HEK293 (cell line): ENCODE measurements at regions not wholly inside any gene's neighbourhood (a gene's known extent, or its start where the extent isn't known, plus 50 kb on each side); places are given as distances from the start of the nearest gene placed in this dataset.

ENCODE experiments used
- CTCF ChIA-PET: fragments of 350-600 bp; formaldehyde crosslinking; extraction: SDS; loops from one replicate; lab custom pipeline; 2021; ENCODE audit warnings: antibody characterized with exemption; lab: Yijun Ruan, JAX
- POLR2A ChIA-PET: fragments of 300-600 bp; formaldehyde crosslinking; extraction: SDS; loops from one replicate; lab custom pipeline; 2020; ENCODE audit warnings: antibody characterized with exemption, inconsistent platforms; lab: Yijun Ruan, JAX
- H3K27ac ChIP-seq: fragments of 200-500 bp; sonication (Bioruptor generic); 2 replicates; pipeline ENCODE4 v1.5.1; 2014; ENCODE audit warnings: low read depth, low read length, control low read depth, inconsistent platforms; ENCODE audit errors: extremely low read depth
- H3K36me3 ChIP-seq, 2 experiments: fragments of 200-500 bp in 1 of 2; sonication (Bioruptor generic) in 1 of 2; 1 replicate in 1 of 2; 2 replicates in 1 of 2; pipeline ENCODE4 v1.5.1; 2014 to 2017; ENCODE audit warnings: inconsistent platforms in 2 of 2, low read length in 2 of 2; ENCODE audit not compliant: control insufficient read depth in 2 of 2, insufficient read depth in 1 of 2
- H3K4me1 ChIP-seq: fragments of 200-500 bp; sonication (Bioruptor generic); 2 replicates; pipeline ENCODE4 v1.5.1; 2014; ENCODE audit warnings: mild to moderate bottlenecking, low read length, inconsistent platforms; ENCODE audit not compliant: control insufficient read depth, insufficient read depth
- H3K4me3 ChIP-seq: 2 replicates; pipeline ENCODE4 v1.5.1; 2011; ENCODE audit warnings: low read depth, mild to moderate bottlenecking, control low read depth, low read length, moderate library complexity
- H3K9me3 ChIP-seq: fragments of 200-500 bp; sonication (Bioruptor generic); 2 replicates; pipeline ENCODE4 v1.5.1; 2014; ENCODE audit warnings: low read depth, low read length, inconsistent platforms; ENCODE audit not compliant: control insufficient read depth, insufficient read depth
- MEIS1 ChIP-seq: sonication (generic); formaldehyde crosslinking; IDR thresholded peaks from 2 replicates; pipeline ENCODE4 v1.8.1; 2022; ENCODE audit warnings: missing genetic modification reagents, mild to moderate bottlenecking, borderline replicate concordance
- MZF1 ChIP-seq: fragments of 450-650 bp; formaldehyde crosslinking; IDR thresholded peaks from 2 replicates; pipeline ENCODE4 v1.5.1; 2017; ENCODE audit warnings: missing biosample characterization, missing genetic modification characterization, borderline replicate concordance
- PRDM2 ChIP-seq: fragments of 450-650 bp; formaldehyde crosslinking; IDR thresholded peaks from 2 replicates; pipeline ENCODE4 v1.5.1; 2016; ENCODE audit warnings: missing biosample characterization, missing genetic modification characterization, borderline replicate concordance
- PRDM4 ChIP-seq: fragments of 450-650 bp; formaldehyde crosslinking; IDR thresholded peaks from 2 replicates; pipeline ENCODE4 v1.5.1; 2017; ENCODE audit warnings: missing biosample characterization, missing genetic modification characterization
- REPIN1 ChIP-seq: fragments of 450-650 bp; formaldehyde crosslinking; IDR thresholded peaks from 2 replicates; pipeline ENCODE4 v1.5.1; 2017; ENCODE audit warnings: missing biosample characterization, missing genetic modification characterization, low read depth
- ZNF184 ChIP-seq: fragments of 450-650 bp; IDR thresholded peaks from 2 replicates; pipeline ENCODE4 v1.5.1; 2018; ENCODE audit warnings: missing biosample characterization, mild to moderate bottlenecking, missing genetic modification characterization
- ZNF302 ChIP-seq: fragments of 450-650 bp; formaldehyde crosslinking; IDR thresholded peaks from 2 replicates; pipeline ENCODE4 v1.5.1; 2016; ENCODE audit warnings: missing biosample characterization, missing genetic modification characterization, low read depth
- ZNF311 ChIP-seq: fragments of 450-650 bp; formaldehyde crosslinking; IDR thresholded peaks from 2 replicates; pipeline ENCODE4 v1.5.1; 2017; ENCODE audit warnings: missing biosample characterization, missing genetic modification characterization, borderline replicate concordance
- ZNF398 ChIP-seq: fragments of 450-650 bp; formaldehyde crosslinking; IDR thresholded peaks from 2 replicates; pipeline ENCODE4 v1.5.1; 2017; ENCODE audit warnings: missing biosample characterization, missing genetic modification characterization
- ZNF449 ChIP-seq: fragments of 450-650 bp; formaldehyde crosslinking; IDR thresholded peaks from 2 replicates; pipeline ENCODE4 v1.5.1; 2017; ENCODE audit warnings: missing biosample characterization, mild to moderate bottlenecking, missing genetic modification characterization, moderate library complexity
- ZNF530 ChIP-seq: fragments of 450-650 bp; formaldehyde crosslinking; IDR thresholded peaks from 2 replicates; pipeline ENCODE4 v1.5.1; 2016; ENCODE audit warnings: low read depth, missing biosample characterization, missing genetic modification characterization
- ZNF585B ChIP-seq: fragments of 450-650 bp; formaldehyde crosslinking; IDR thresholded peaks from 2 replicates; pipeline ENCODE4 v1.5.1; 2016; ENCODE audit warnings: missing biosample characterization, missing genetic modification characterization
- ZSCAN5A ChIP-seq: fragments of 450-650 bp; formaldehyde crosslinking; IDR thresholded peaks from 2 replicates; pipeline ENCODE4 v1.5.1; 2016; ENCODE audit warnings: missing biosample characterization, missing genetic modification characterization

- POLR2A ChIA-PET: no interaction called here
Measured at GRCh38 chr13:97582170-97582569, 148.2 kb downstream of the RAP2A start.

GRCh38 chr13:97583907-97584497 lies 150.0 kb downstream of the RAP2A start:
- ChIA-PET POLR2A (no interaction called here), CTCF (interaction anchor here (0.5 to 0.8 kb wide), 2 partner anchors 86 to 125 kb away, joined by 3 to 6 read pairs; no protein-coding TSS in a partner anchor)
- TF ChIP-seq MEIS1 (CRISPR knock-in tag): no peak
- TF ChIP-seq PRDM2 (tag by site-specific recombination): no peak
- H3K4me3 ChIP-seq: no peak overlapping the region
- no peaks in the 10 kb centered on the region for H3K36me3 ChIP-seq
- H3K4me1 ChIP-seq: no peaks in the 10 kb centered on the region
- H3K9me3 ChIP-seq: no peaks in the 10 kb centered on the region
- no peak overlapping the region for H3K27ac ChIP-seq

More at GRCh38 chr13:97582170-97582569, 148.2 kb downstream of the RAP2A start:
- H3K27ac ChIP-seq: no peak overlapping the region
- CTCF ChIA-PET: interaction anchor here (0.5 kb wide), 1 partner anchor 48 kb away, joined by 5 read pairs; no protein-coding TSS in a partner anchor
- TF ChIP-seq ZNF449 (no peak), ZNF302 (tag by site-specific recombination) (no peak), MZF1 (tag by site-specific recombination) (no peak), ZNF398 (tag by site-specific recombination) (no peak), PRDM4 (no peak)
- no peaks in the 10 kb centered on the region for H3K4me1 ChIP-seq
- no peaks in the 10 kb centered on the region for H3K36me3 ChIP-seq
- H3K4me3 ChIP-seq: no peak overlapping the region
- H3K9me3 ChIP-seq: no peaks in the 10 kb centered on the region

GRCh38 chr13:97586941-97587340 lies 153.0 kb downstream of the RAP2A start:
- H3K4me3 ChIP-seq: no peak overlapping the region
- POLR2A ChIA-PET: no interaction called here
- no peaks in the 10 kb centered on the region for H3K4me1 ChIP-seq
- H3K36me3 ChIP-seq: no peaks in the 10 kb centered on the region
- H3K9me3 ChIP-seq: no peaks in the 10 kb centered on the region
- CTCF ChIA-PET: no interaction called here
- no peak overlapping the region for H3K27ac ChIP-seq
- no peak for TF ChIP-seq ZNF585B (tag by site-specific recombination)
- no peak for TF ChIP-seq PRDM4
- TF ChIP-seq ZNF530 (tag by site-specific recombination): no peak
- no peak for TF ChIP-seq ZSCAN5A (tag by site-specific recombination)
- no peak for TF ChIP-seq ZNF311 (tag by site-specific recombination)
- TF ChIP-seq REPIN1 (tag by site-specific recombination): no peak
- TF ChIP-seq ZNF184: no peak
- TF ChIP-seq MEIS1 (CRISPR knock-in tag): no peak
